ENCODE measurements at regions not wholly inside any gene's neighbourhood (a gene's known extent, or its start where the extent isn't known, plus 50 kb on each side); places are given as distances from the start of the nearest gene placed in this dataset.

- DNase-seq: no peak
Measured at GRCh38 chr18:22069916-22070315, 99.5 kb upstream of the GATA6 start.

- DNase-seq: no peak
Measured at GRCh38 chr18:22073411-22073810, 96.0 kb upstream of the GATA6 start.

GRCh38 chr18:22074282-22075070 lies 94.9 kb upstream of the GATA6 start:
- DNase-seq: no peak

GRCh38 chr18:22080035-22080434 lies 89.4 kb upstream of the GATA6 start:
- DNase-seq: no peak

GRCh38 chr18:22082408-22082807 lies 87.0 kb upstream of the GATA6 start:
- no peak for DNase-seq

- DNase-seq: no peak
Measured at GRCh38 chr18:22084547-22084946, 84.8 kb upstream of the GATA6 start.

GRCh38 chr18:22086973-22087372 lies 82.4 kb upstream of the GATA6 start:
- DNase-seq: no peak

GRCh38 chr18:22088029-22088428 lies 81.4 kb upstream of the GATA6 start:
- no peak for DNase-seq

GRCh38 chr18:22088996-22089640 lies 80.3 kb upstream of the GATA6 start:
- DNase-seq: no peak

- DNase-seq: no peak
Measured at GRCh38 chr18:22091341-22091740, 78.0 kb upstream of the GATA6 start.

- DNase-seq: no peak
Measured at GRCh38 chr18:22093731-22094357, 75.5 kb upstream of the GATA6 start.

GRCh38 chr18:22094358-22094734 lies 75.0 kb upstream of the GATA6 start:
- DNase-seq: no peak

- no peak for DNase-seq
Measured at GRCh38 chr18:22098563-22098989, 70.8 kb upstream of the GATA6 start.

GRCh38 chr18:22099925-22100324 lies 69.5 kb upstream of the GATA6 start:
- no peak for DNase-seq

GRCh38 chr18:22101731-22102130 lies 67.7 kb upstream of the GATA6 start:
- no peak for DNase-seq

- DNase-seq: no peak
Measured at GRCh38 chr18:22102953-22103646, 66.3 kb upstream of the GATA6 start.

GRCh38 chr18:22103647-22104031 lies 65.8 kb upstream of the GATA6 start:
- DNase-seq: no peak

- DNase-seq: no peak
Measured at GRCh38 chr18:22106536-22107292, 62.7 kb upstream of the GATA6 start.

GRCh38 chr18:22108674-22109073 lies 60.7 kb upstream of the GATA6 start:
- DNase-seq: no peak

- DNase-seq: no peak
Measured at GRCh38 chr18:22109535-22109934, 59.9 kb upstream of the GATA6 start.

GRCh38 chr18:22110461-22110924 lies 58.9 kb upstream of the GATA6 start:
- no peak for DNase-seq
